Trophoblast cell (in vitro differentiated cells and primary cell): ENCODE measurements at regions not wholly inside any gene's neighbourhood (a gene's known extent, or its start where the extent isn't known, plus 50 kb on each side); places are given as distances from the start of the nearest gene placed in this dataset.

Experiments
- DNase-seq, 2 donors: peaks; one replicate each; pipeline ENCODE4 v3.0.0-alpha.2; 2016
- H2AFZ ChIP-seq: 2 replicates; pipeline ENCODE4 v1.6.1; 2013; ENCODE audit warnings: low read length, moderate library complexity, mild to moderate bottlenecking; ENCODE audit not compliant: insufficient read depth, poor library complexity
- H2AK5ac ChIP-seq: 2 replicates; pipeline ENCODE4 v1.6.1; 2013; ENCODE audit warnings: mild to moderate bottlenecking, low read length
- H2BK120ac ChIP-seq: 2 replicates; pipeline ENCODE4 v1.6.1; 2013; ENCODE audit warnings: low read length, mild to moderate bottlenecking, moderate library complexity; ENCODE audit not compliant: insufficient read depth, poor library complexity
- H2BK12ac ChIP-seq: 2 replicates; pipeline ENCODE4 v1.6.1; 2013; ENCODE audit warnings: mild to moderate bottlenecking, low read length, moderate library complexity
- H2BK5ac ChIP-seq: 2 replicates; pipeline ENCODE4 v1.6.1; 2013; ENCODE audit warnings: low read length, low read depth, moderate library complexity, mild to moderate bottlenecking; ENCODE audit not compliant: poor library complexity
- H3K14ac ChIP-seq: 2 replicates; pipeline ENCODE4 v1.6.1; 2013; ENCODE audit warnings: mild to moderate bottlenecking, low read length
- H3K18ac ChIP-seq: 2 replicates; pipeline ENCODE4 v1.6.1; 2013; ENCODE audit warnings: mild to moderate bottlenecking, low read length
- H3K23ac ChIP-seq: 2 replicates; pipeline ENCODE4 v1.6.1; 2013; ENCODE audit warnings: low read length
- H3K27ac ChIP-seq: 2 replicates; pipeline ENCODE4 v1.5.1; 2013; ENCODE audit warnings: low read depth, mild to moderate bottlenecking, inconsistent platforms, low read length, moderate library complexity
- H3K27me3 ChIP-seq: 2 replicates; pipeline ENCODE4 v1.6.1; 2013; ENCODE audit warnings: inconsistent platforms, mild to moderate bottlenecking, low read length, moderate library complexity; ENCODE audit not compliant: insufficient read depth
- H3K36me3 ChIP-seq, 2 experiments: 1 replicate in 1 of 2; 2 replicates in 1 of 2; pipeline ENCODE4 v1.6.1; 2013; ENCODE audit warnings: low read length in 2 of 2, mild to moderate bottlenecking in 2 of 2, moderate library complexity in 1 of 2; ENCODE audit not compliant: insufficient read depth in 2 of 2, control insufficient read depth in 1 of 2
- H3K4ac ChIP-seq: 2 replicates; pipeline ENCODE4 v1.6.1; 2013; ENCODE audit warnings: low read depth, mild to moderate bottlenecking, low read length, moderate library complexity
- H3K4me1 ChIP-seq, 2 experiments: 1 replicate in 1 of 2; 2 replicates in 1 of 2; pipeline ENCODE4 v1.6.1; 2013; ENCODE audit warnings: low read length in 2 of 2, mild to moderate bottlenecking in 2 of 2, moderate library complexity in 1 of 2; ENCODE audit not compliant: insufficient read depth in 2 of 2, control insufficient read depth in 1 of 2
- H3K4me2 ChIP-seq: 2 replicates; pipeline ENCODE4 v1.6.1; 2013; ENCODE audit warnings: inconsistent platforms, mild to moderate bottlenecking, low read length, moderate library complexity
- H3K4me3 ChIP-seq: 2 replicates; pipeline ENCODE4 v1.5.1; 2013; ENCODE audit warnings: mild to moderate bottlenecking, low read depth, low read length, inconsistent platforms
- H3K79me1 ChIP-seq: one replicate; pipeline ENCODE4 v1.6.1; 2013; ENCODE audit warnings: low read length
- H3K79me2 ChIP-seq: 2 replicates; pipeline ENCODE4 v1.6.1; 2013; ENCODE audit warnings: low read length, mild to moderate bottlenecking; ENCODE audit not compliant: control insufficient read depth, insufficient read depth, poor library complexity
- H3K9ac ChIP-seq: 2 replicates; pipeline ENCODE4 v1.6.1; 2013; ENCODE audit warnings: mild to moderate bottlenecking, low read length
- H3K9me3 ChIP-seq: 2 replicates; pipeline ENCODE4 v1.6.1; 2013; ENCODE audit warnings: low read depth, mild to moderate bottlenecking, control low read depth, inconsistent platforms, low read length; ENCODE audit not compliant: insufficient read depth
- H4K12ac ChIP-seq: 2 replicates; pipeline ENCODE4 v1.6.1; 2013; ENCODE audit warnings: low read depth, mild to moderate bottlenecking, low read length, moderate library complexity
- H4K8ac ChIP-seq: 2 replicates; pipeline ENCODE4 v1.6.1; 2013; ENCODE audit warnings: low read depth, mild to moderate bottlenecking, low read length, moderate library complexity
- H4K91ac ChIP-seq: one replicate; pipeline ENCODE4 v1.6.1; 2013; ENCODE audit warnings: low read depth, mild to moderate bottlenecking, low read length, moderate library complexity
- WGBS: extraction: QIAGEN DNeasy Blood & Tissue Kit; methylation state at CpG from one replicate; pipeline ENCODE4 v1.1.7; 2013; ENCODE audit warnings: missing lambda C conversion rate; ENCODE audit not compliant: insufficient read length, insufficient coverage; ENCODE audit errors: extremely low coverage; 5-methylcytosine and 5-hydroxymethylcytosine counted together

DNA sequence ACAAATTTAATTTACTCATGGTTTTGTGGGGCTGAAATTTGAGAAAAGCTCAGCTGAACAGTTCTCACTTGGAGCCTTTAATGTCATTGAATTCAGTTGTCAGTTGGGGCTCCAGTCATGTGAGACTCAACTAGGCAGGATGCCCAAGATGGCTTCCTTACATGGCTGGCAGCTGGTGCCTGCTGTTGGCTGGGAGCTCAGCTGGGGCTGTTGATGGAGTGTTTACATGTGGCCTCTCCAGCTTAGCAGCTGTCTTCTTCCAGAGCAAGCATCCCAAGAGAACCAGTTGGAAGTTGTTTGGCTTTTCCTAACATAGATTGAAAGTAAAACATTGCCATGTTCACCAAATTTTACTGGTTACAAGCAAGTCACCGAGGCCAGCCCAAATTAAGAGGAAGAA lies 81.8 kb upstream of the KCNA3 start:
- no peaks in the 10 kb centered on the region for H3K4me1 ChIP-seq
- H3K4me2 ChIP-seq = no peak overlapping the region
- H3K4me3 ChIP-seq = no peak overlapping the region
- H4K8ac ChIP-seq = no peak overlapping the region
- no peaks in the 10 kb centered on the region for H3K9me3 ChIP-seq
- H4K91ac ChIP-seq = no peak overlapping the region
- H3K9ac ChIP-seq = no peak overlapping the region
- WGBS = no CpG with 5 or more reads among the region's 1 CpG
- no peak overlapping the region for H2BK5ac ChIP-seq
- no peak overlapping the region for H2AFZ ChIP-seq
- H3K4ac ChIP-seq = no peak overlapping the region
- no peaks in the 10 kb centered on the region for H3K36me3 ChIP-seq
- no peak overlapping the region for H3K18ac ChIP-seq
- H2AK5ac ChIP-seq = no peak overlapping the region
- DNase-seq = no peak
- H4K12ac ChIP-seq = no peak overlapping the region
- H3K14ac ChIP-seq = no peak overlapping the region
- no peak overlapping the region for H2BK12ac ChIP-seq
- H3K23ac ChIP-seq = no peak overlapping the region
- no peaks in the 10 kb centered on the region for H3K79me1 ChIP-seq
- no peak overlapping the region for H2BK120ac ChIP-seq
- no peaks in the 10 kb centered on the region for H3K27me3 ChIP-seq
- no peaks in the 10 kb centered on the region for H3K79me2 ChIP-seq
- H3K27ac ChIP-seq = no peak overlapping the region

DNA sequence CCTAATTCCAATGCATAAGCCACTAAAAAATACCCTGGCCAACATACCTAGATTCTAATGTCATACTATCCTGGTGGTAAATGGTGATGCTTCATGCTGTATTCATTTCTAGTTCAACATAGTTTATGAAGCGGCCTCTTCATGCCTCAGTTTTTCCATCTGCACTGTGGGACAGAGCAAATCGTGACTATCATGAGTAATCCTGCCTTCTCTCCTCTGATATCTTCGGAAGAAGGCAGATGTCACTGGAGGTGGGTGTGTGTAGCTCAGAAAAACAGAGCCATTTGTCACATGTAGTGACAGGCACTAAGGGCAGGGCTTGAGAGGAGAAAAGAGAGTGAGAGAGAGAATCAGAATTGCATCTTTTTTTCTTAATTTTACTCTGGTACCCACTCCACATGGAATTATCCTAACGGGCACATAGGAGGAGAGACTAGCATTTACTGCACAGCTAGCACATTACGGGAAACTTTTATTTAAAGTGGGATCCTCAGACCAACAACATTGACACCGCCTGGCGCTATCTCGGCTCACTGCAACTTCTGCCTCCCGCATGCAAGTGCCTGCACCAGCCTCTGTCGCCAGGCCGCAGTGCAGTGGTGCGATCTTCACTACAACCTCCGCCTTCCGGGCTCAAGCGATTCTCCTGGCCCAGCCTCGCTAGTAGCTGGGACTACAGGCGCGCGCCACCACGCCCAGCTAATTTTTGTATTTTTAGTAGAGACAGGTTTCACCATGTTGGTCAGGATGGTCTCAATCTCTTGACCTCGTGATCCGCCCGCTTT lies 78.4 kb upstream of the KCNA3 start:
- Histone ChIP-seq H3K4ac (no peak overlapping the region), H3K4me1 (no peaks in the 10 kb centered on the region), H2BK12ac (no peak overlapping the region), H3K27me3 (no peaks in the 10 kb centered on the region), H2AFZ (no peak overlapping the region), H3K79me2 (no peaks in the 10 kb centered on the region), H3K27ac (no peak overlapping the region), H3K36me3 (no peaks in the 10 kb centered on the region), H4K8ac (no peak overlapping the region), H4K91ac (no peak overlapping the region), H3K9ac (no peak overlapping the region), H3K4me3 (no peak overlapping the region), H4K12ac (no peak overlapping the region), H3K23ac (no peak overlapping the region), H3K18ac (no peak overlapping the region), H3K4me2 (no peak overlapping the region), H2BK5ac (no peak overlapping the region), H3K14ac (no peak overlapping the region), H2BK120ac (no peak overlapping the region), H3K79me1 (no peaks in the 10 kb centered on the region), H3K9me3 (no peaks in the 10 kb centered on the region), H2AK5ac (no peak overlapping the region)
- WGBS = no CpG with 5 or more reads among the region's 23 CpGs
- no peak for DNase-seq

DNA sequence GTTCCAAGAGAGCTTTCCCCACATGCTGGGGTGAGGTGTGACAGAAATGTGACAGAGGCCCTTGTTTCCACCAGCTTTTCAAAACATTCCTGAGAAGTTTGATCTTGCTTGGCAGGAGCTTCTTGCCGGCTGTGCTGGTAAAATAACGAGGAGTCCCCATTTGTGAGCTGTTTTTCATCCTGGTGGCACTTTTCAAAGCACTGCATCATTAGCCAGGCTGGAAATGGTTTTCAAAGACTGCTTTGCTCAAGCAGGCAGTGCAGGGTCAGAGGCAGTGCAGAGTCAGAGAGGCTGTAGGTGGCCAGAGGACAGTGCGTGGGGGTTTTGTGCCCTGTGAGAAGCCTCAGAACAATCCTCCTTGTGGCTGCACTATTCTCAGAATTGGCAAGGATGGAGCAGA lies 75.8 kb upstream of the KCNA3 start:
- H3K14ac ChIP-seq = no peak overlapping the region
- no peak overlapping the region for H2BK12ac ChIP-seq
- DNase-seq = no peak
- H4K12ac ChIP-seq = no peak overlapping the region
- no peaks in the 10 kb centered on the region for H3K79me1 ChIP-seq
- H3K23ac ChIP-seq = no peak overlapping the region
- no peaks in the 10 kb centered on the region for H3K4me1 ChIP-seq
- no peak overlapping the region for H4K91ac ChIP-seq
- no peak overlapping the region for H2AFZ ChIP-seq
- no peak overlapping the region for H3K4me2 ChIP-seq
- H3K79me2 ChIP-seq = no peaks in the 10 kb centered on the region
- no peaks in the 10 kb centered on the region for H3K27me3 ChIP-seq
- no peaks in the 10 kb centered on the region for H3K9me3 ChIP-seq
- no peak overlapping the region for H2BK5ac ChIP-seq
- no peak overlapping the region for H4K8ac ChIP-seq
- no peaks in the 10 kb centered on the region for H3K36me3 ChIP-seq
- H2BK120ac ChIP-seq = no peak overlapping the region
- H3K4ac ChIP-seq = no peak overlapping the region
- H3K9ac ChIP-seq = no peak overlapping the region
- no peak overlapping the region for H2AK5ac ChIP-seq
- no peak overlapping the region for H3K27ac ChIP-seq
- H3K4me3 ChIP-seq = no peak overlapping the region
- no CpG with 5 or more reads among the region's 3 CpGs for WGBS
- no peak overlapping the region for H3K18ac ChIP-seq

DNA sequence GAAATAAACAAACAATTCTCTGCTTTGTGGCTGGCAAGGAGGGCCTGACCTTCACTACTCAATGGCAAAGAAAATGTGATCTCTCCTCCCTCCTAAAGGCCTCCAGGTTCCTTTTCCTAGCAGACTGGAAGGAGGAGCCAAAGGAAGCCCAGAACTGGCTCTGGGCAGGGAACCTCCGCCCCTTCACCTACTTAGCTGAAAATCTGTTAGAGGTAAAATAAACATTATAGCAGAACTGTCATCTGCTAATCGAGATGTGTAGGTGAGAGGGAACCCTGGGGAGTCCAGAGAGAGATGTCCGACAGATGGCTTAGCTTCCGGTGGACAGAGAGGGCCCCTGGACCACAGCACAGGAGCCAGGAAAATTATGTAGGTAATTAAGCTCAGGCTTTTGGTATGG lies 75.2 kb upstream of the KCNA3 start:
- Histone ChIP-seq H3K27ac (no peak overlapping the region), H3K36me3 (no peaks in the 10 kb centered on the region), H4K12ac (no peak overlapping the region), H3K14ac (no peak overlapping the region), H3K79me2 (no peaks in the 10 kb centered on the region), H3K79me1 (no peaks in the 10 kb centered on the region), H4K8ac (no peak overlapping the region), H3K4me1 (no peaks in the 10 kb centered on the region), H3K23ac (no peak overlapping the region), H2BK5ac (no peak overlapping the region), H3K9me3 (no peaks in the 10 kb centered on the region), H3K4me3 (no peak overlapping the region), H3K4me2 (no peak overlapping the region), H2AFZ (no peak overlapping the region), H3K9ac (no peak overlapping the region), H2BK120ac (no peak overlapping the region), H3K4ac (no peak overlapping the region), H3K18ac (no peak overlapping the region), H2AK5ac (no peak overlapping the region), H3K27me3 (no peaks in the 10 kb centered on the region), H2BK12ac (no peak overlapping the region), H4K91ac (no peak overlapping the region)
- DNase-seq = no peak
- WGBS = no CpG with 5 or more reads among the region's 4 CpGs
